GM12878 (cell line): ENCODE measurements at regions not wholly inside any gene's neighbourhood (a gene's known extent, or its start where the extent isn't known, plus 50 kb on each side); places are given as distances from the start of the nearest gene placed in this dataset.

Experiments used
- KDM1A ChIP-seq: fragments of 200-600 bp; sonication (generic); IDR thresholded peaks from 2 replicates; pipeline ENCODE4 v1.6.1; 2016; ENCODE audit warnings: borderline replicate concordance
- NFIC ChIP-seq: IDR thresholded peaks from 2 replicates; pipeline ENCODE4 v1.6.1; 2012; ENCODE audit warnings: low read depth, mild to moderate bottlenecking, inconsistent platforms, low read length, moderate library complexity
- POLR2AphosphoS5 ChIP-seq: IDR thresholded peaks from 2 replicates; pipeline ENCODE4 v1.6.1; 2011; ENCODE audit warnings: mild to moderate bottlenecking, low read length, inconsistent platforms
- YY1 ChIP-seq: IDR thresholded peaks from 2 replicates; pipeline ENCODE4 v1.6.1; 2011; ENCODE audit warnings: low read depth, mild to moderate bottlenecking, low read length
- TF ChIP-seq, protein P1 (sequence below), 3 experiments: IDR thresholded peaks in 2 of 3; conservative IDR thresholded peaks in 1 of 3; 2 replicates each; pipeline ENCODE4 v1.5.1; 2011; ENCODE audit warnings: low read depth in 3 of 3, low read length in 3 of 3, mild to moderate bottlenecking in 3 of 3, control low read depth in 2 of 3, moderate library complexity in 2 of 3, inconsistent platforms in 1 of 3, mixed read lengths in 1 of 3; ENCODE audit not compliant: control insufficient read depth in 2 of 3, insufficient read depth in 1 of 3; ENCODE audit errors: extremely low read depth in 1 of 3

DNA sequence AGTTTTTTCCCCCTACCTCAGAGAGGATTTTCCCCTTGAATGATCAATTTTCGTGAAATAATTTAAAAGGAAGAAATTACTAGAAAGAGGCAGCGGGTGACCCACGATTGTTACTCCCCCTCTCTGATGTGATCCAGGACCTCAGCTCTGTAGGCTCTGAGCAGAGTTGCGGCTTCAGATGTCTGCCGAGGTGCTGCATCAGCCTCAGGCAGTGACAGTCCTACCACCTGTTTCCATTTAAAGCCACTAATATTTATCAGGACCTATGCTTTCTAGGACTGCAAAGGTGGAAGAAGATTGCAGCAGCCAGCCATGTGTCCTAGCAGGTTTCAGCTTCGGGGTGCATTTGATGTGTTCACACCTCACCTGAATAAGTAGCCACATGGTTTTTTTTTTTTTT is 294.8 kb upstream of the C2CD4B start:
- TF ChIP-seq, protein P1, sequence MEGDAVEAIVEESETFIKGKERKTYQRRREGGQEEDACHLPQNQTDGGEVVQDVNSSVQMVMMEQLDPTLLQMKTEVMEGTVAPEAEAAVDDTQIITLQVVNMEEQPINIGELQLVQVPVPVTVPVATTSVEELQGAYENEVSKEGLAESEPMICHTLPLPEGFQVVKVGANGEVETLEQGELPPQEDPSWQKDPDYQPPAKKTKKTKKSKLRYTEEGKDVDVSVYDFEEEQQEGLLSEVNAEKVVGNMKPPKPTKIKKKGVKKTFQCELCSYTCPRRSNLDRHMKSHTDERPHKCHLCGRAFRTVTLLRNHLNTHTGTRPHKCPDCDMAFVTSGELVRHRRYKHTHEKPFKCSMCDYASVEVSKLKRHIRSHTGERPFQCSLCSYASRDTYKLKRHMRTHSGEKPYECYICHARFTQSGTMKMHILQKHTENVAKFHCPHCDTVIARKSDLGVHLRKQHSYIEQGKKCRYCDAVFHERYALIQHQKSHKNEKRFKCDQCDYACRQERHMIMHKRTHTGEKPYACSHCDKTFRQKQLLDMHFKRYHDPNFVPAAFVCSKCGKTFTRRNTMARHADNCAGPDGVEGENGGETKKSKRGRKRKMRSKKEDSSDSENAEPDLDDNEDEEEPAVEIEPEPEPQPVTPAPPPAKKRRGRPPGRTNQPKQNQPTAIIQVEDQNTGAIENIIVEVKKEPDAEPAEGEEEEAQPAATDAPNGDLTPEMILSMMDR (IDR thresholded peaks at IDR 0.05 in 2 of 3, conservative IDR thresholded peaks at IDR 0.05 in 1 of 3; ENCODE audit: control insufficient read depth in 2 of 3, extremely low read depth in 1 of 3, insufficient read depth in 1 of 3, low read depth in 3 of 3, low read length in 3 of 3) = no peak
- no peak for TF ChIP-seq POLR2AphosphoS5
- TF ChIP-seq NFIC = no peak
- TF ChIP-seq YY1 = no peak
- TF ChIP-seq KDM1A = no peak
